HEK293T (cell line): ENCODE measurements at regions not wholly inside any gene's neighbourhood (a gene's known extent, or its start where the extent isn't known, plus 50 kb on each side); places are given as distances from the start of the nearest gene placed in this dataset.

Source experiments
- CTCF ChIA-PET: fragments of 350-600 bp; formaldehyde crosslinking; extraction: SDS; loops from one replicate; lab custom pipeline; 2021; ENCODE audit warnings: antibody characterized with exemption, inconsistent platforms; lab: Yijun Ruan, JAX
- POLR2A ChIA-PET: fragments of 350-600 bp; formaldehyde crosslinking; extraction: SDS; loops from one replicate; lab custom pipeline; 2020; ENCODE audit warnings: antibody characterized with exemption, inconsistent platforms; lab: Yijun Ruan, JAX
- DNase-seq: peaks from one replicate; pipeline ENCODE4 v3.0.0; 2012; ENCODE audit warnings: mixed read lengths; ENCODE audit errors: extremely low spot score
- ARNT ChIP-seq: fragments of 450-650 bp; IDR thresholded peaks from 2 replicates; pipeline ENCODE4 v1.6.1; 2017; ENCODE audit warnings: mild to moderate bottlenecking
- BHLHE40 ChIP-seq: fragments of 450-650 bp; IDR thresholded peaks from 2 replicates; pipeline ENCODE4 v1.6.1; 2016; ENCODE audit warnings: mild to moderate bottlenecking, moderate library complexity, borderline replicate concordance
- CTBP1 ChIP-seq: fragments of 450-650 bp; IDR thresholded peaks from 2 replicates; pipeline ENCODE4 v1.6.1; 2016; ENCODE audit warnings: borderline replicate concordance
- ELF4 ChIP-seq: fragments of 450-650 bp; IDR thresholded peaks from 2 replicates; pipeline ENCODE4 v1.6.1; 2017; ENCODE audit warnings: antibody characterized with exemption
- FOXA1 ChIP-seq: fragments of 450-650 bp; IDR thresholded peaks from 2 replicates; pipeline ENCODE4 v1.6.1; 2016; ENCODE audit warnings: mild to moderate bottlenecking
- FOXK2 ChIP-seq: fragments of 450-650 bp; IDR thresholded peaks from 2 replicates; pipeline ENCODE4 v1.6.1; 2016; ENCODE audit warnings: mild to moderate bottlenecking
- FOXM1 ChIP-seq: fragments of 450-650 bp; IDR thresholded peaks from 2 replicates; pipeline ENCODE4 v1.6.1; 2017; ENCODE audit warnings: mild to moderate bottlenecking, borderline replicate concordance
- HDGF ChIP-seq: fragments of 450-650 bp; IDR thresholded peaks from 2 replicates; pipeline ENCODE4 v1.6.1; 2017; ENCODE audit warnings: antibody characterized with exemption, borderline replicate concordance
- L3MBTL2 ChIP-seq: fragments of 450-650 bp; conservative IDR thresholded peaks from 2 replicates; pipeline ENCODE4 v1.6.1; 2016; ENCODE audit warnings: mild to moderate bottlenecking
- LEF1 ChIP-seq: fragments of 450-650 bp; IDR thresholded peaks from 2 replicates; pipeline ENCODE4 v1.6.1; 2017; ENCODE audit warnings: mild to moderate bottlenecking, borderline replicate concordance
- NFRKB ChIP-seq: fragments of 450-650 bp; IDR thresholded peaks from 2 replicates; pipeline ENCODE4 v1.6.1; 2016; ENCODE audit warnings: mild to moderate bottlenecking, moderate library complexity
- SP1 ChIP-seq: fragments of 450-650 bp; IDR thresholded peaks from 2 replicates; pipeline ENCODE4 v1.6.1; 2017
- SUZ12 ChIP-seq: fragments of 450-650 bp; IDR thresholded peaks from 2 replicates; pipeline ENCODE4 v1.6.1; 2016; ENCODE audit warnings: mild to moderate bottlenecking
- TARDBP ChIP-seq: fragments of 450-650 bp; IDR thresholded peaks from 2 replicates; pipeline ENCODE4 v1.6.1; 2016
- ZNF384 ChIP-seq: fragments of 450-650 bp; IDR thresholded peaks from 2 replicates; pipeline ENCODE4 v1.6.1; 2016
- TF ChIP-seq, protein P1 (sequence below): fragments of 450-650 bp; IDR thresholded peaks from 2 replicates; pipeline ENCODE4 v1.6.1; 2016

DNA sequence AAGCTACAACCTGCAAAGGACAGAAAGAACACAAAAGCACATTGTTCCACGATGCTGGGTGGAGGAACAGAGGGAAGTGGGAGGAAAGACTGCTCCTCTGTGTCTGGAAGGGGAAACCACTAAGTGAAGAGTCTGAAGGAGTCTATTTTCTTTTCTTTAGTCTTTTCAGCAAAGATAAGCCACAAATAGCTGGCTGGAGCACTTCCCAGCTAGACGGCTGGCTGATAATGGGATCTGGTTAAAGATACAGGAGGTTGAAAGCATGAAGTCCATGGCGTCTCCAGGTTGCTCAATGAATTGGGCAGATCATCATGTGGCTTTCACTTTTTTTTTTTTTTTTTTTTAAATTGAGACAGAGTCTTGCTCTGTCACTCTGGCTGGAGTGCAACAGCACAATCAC lies 154.0 kb upstream of the KCNG1 start:
- DNase-seq: no peak
- CTCF ChIA-PET: no interaction called here
- no peak for TF ChIP-seq NFRKB
- no peak for TF ChIP-seq FOXM1
- no peak for TF ChIP-seq CTBP1
- TF ChIP-seq FOXK2: no peak
- TF ChIP-seq L3MBTL2: no peak
- no peak for TF ChIP-seq ARNT
- TF ChIP-seq BHLHE40: no peak
- no peak for TF ChIP-seq SP1
- POLR2A ChIA-PET: no interaction called here

- CTCF ChIA-PET: no interaction called here
- DNase-seq: no peak
- no peak for TF ChIP-seq BHLHE40
- no peak for TF ChIP-seq FOXK2
- no peak for TF ChIP-seq NFRKB
- no peak for TF ChIP-seq SP1
- no peak for TF ChIP-seq TARDBP
- no peak for TF ChIP-seq HDGF
- no peak for TF ChIP-seq ZNF384
- no peak for TF ChIP-seq SUZ12
- POLR2A ChIA-PET: no interaction called here
Observed at GRCh38 chr20:51176446-51176845, 153.5 kb upstream of the KCNG1 start.

- ChIA-PET CTCF (no interaction called here), POLR2A (no interaction called here)
- DNase-seq: no peak
- TF ChIP-seq ARNT (no peak), SP1 (no peak), LEF1 (no peak), CTBP1 (no peak), FOXK2 (no peak), HDGF (no peak), NFRKB (no peak), FOXM1 (no peak), ELF4 (no peak), L3MBTL2 (no peak), BHLHE40 (no peak)
Observed at GRCh38 chr20:51175724-51176123, 152.8 kb upstream of the KCNG1 start.

DNA sequence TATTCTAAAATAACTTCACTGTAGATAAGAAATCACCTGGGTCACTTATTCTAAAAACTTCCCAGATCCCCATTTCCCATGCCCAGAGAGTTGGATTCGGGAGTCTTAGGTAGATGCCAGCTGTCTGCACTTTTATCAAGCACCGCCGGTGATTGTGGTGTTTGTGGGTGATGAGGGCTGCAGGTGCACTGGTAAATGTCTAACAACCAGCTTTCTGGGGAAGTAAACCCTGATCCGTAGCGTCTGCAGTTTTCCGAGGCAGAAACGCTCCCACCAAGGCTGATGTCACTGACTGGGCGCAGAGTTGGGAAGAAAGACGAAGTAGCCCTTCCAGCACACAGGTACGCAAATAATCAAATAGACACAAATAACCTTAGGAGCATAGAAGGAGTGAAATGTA lies 152.2 kb upstream of the KCNG1 start:
- ChIA-PET CTCF (no interaction called here), POLR2A (no interaction called here)
- TF ChIP-seq HDGF (no peak), FOXM1 (no peak), LEF1 (no peak), ZNF384 (no peak), SP1 (no peak), SUZ12 (no peak), ARNT (no peak), TARDBP (no peak), L3MBTL2 (no peak), NFRKB (no peak), FOXK2 (no peak), CTBP1 (no peak), BHLHE40 (no peak)
- TF ChIP-seq, protein P1, sequence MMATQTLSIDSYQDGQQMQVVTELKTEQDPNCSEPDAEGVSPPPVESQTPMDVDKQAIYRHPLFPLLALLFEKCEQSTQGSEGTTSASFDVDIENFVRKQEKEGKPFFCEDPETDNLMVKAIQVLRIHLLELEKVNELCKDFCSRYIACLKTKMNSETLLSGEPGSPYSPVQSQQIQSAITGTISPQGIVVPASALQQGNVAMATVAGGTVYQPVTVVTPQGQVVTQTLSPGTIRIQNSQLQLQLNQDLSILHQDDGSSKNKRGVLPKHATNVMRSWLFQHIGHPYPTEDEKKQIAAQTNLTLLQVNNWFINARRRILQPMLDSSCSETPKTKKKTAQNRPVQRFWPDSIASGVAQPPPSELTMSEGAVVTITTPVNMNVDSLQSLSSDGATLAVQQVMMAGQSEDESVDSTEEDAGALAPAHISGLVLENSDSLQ: no peak
- DNase-seq: no peak

- no peak for DNase-seq
- ChIA-PET CTCF (no interaction called here), POLR2A (no interaction called here)
- TF ChIP-seq, protein P1: no peak
- TF ChIP-seq FOXM1: no peak
- TF ChIP-seq FOXK2: no peak
- no peak for TF ChIP-seq CTBP1
- TF ChIP-seq LEF1: no peak
- no peak for TF ChIP-seq SP1
- TF ChIP-seq TARDBP: no peak
- TF ChIP-seq ARNT: no peak
- TF ChIP-seq FOXA1: no peak
Observed at GRCh38 chr20:51174536-51174935, 151.6 kb upstream of the KCNG1 start.

- ChIA-PET POLR2A (no interaction called here), CTCF (no interaction called here)
- TF ChIP-seq, protein P1: no peak
- TF ChIP-seq BHLHE40 (no peak), FOXK2 (no peak), L3MBTL2 (peak; percentile 37; the same call in 1 of the 2 replicates), FOXM1 (no peak)
- DNase-seq: no peak
Observed at GRCh38 chr20:51172558-51173428, 149.9 kb upstream of the KCNG1 start.
